ENCODE measurements at regions not wholly inside any gene's neighbourhood (a gene's known extent, or its start where the extent isn't known, plus 50 kb on each side); places are given as distances from the start of the nearest gene placed in this dataset.

- no peak for DNase-seq
These were observed 455.7 kb upstream of the TLE4 start for GRCh38 chr9:79116041-79116440.

GRCh38 chr9:79116709-79117108 is 455.1 kb upstream of the TLE4 start:
- no peak for DNase-seq

- no peak for DNase-seq
These were observed 451.2 kb upstream of the TLE4 start for GRCh38 chr9:79120533-79120932.

GRCh38 chr9:79120941-79121340 is 450.8 kb upstream of the TLE4 start:
- no peak for DNase-seq

- DNase-seq = no peak
These were observed 448.4 kb upstream of the TLE4 start for GRCh38 chr9:79123415-79123814.

- no peak for DNase-seq
These were observed 444.1 kb upstream of the TLE4 start for GRCh38 chr9:79127661-79128060.

- no peak for DNase-seq
These were observed 441.8 kb upstream of the TLE4 start for GRCh38 chr9:79129865-79130480.

GRCh38 chr9:79131246-79131774 is 440.5 kb upstream of the TLE4 start:
- DNase-seq = no peak

- DNase-seq = no peak
These were observed 439.9 kb upstream of the TLE4 start for GRCh38 chr9:79131824-79132377.

- no peak for DNase-seq
These were observed 437.1 kb upstream of the TLE4 start for GRCh38 chr9:79134654-79135053.

- DNase-seq = no peak
These were observed 435.9 kb upstream of the TLE4 start for GRCh38 chr9:79135681-79136415.

- no peak for DNase-seq
These were observed 431.0 kb upstream of the TLE4 start for GRCh38 chr9:79140751-79141150.

- no peak for DNase-seq
These were observed 428.6 kb upstream of the TLE4 start for GRCh38 chr9:79143211-79143610.

GRCh38 chr9:79145442-79145841 is 426.3 kb upstream of the TLE4 start:
- no peak for DNase-seq

- no peak for DNase-seq
These were observed 422.2 kb upstream of the TLE4 start for GRCh38 chr9:79149585-79149984.

GRCh38 chr9:79151791-79152190 is 420.0 kb upstream of the TLE4 start:
- no peak for DNase-seq

- no peak for DNase-seq
These were observed 419.5 kb upstream of the TLE4 start for GRCh38 chr9:79152306-79152705.

GRCh38 chr9:79154806-79155205 is 417.0 kb upstream of the TLE4 start:
- DNase-seq = no peak

GRCh38 chr9:79155308-79155707 is 416.5 kb upstream of the TLE4 start:
- no peak for DNase-seq

GRCh38 chr9:79163544-79163943 is 408.2 kb upstream of the TLE4 start:
- DNase-seq = no peak

GRCh38 chr9:79164406-79164805 is 407.4 kb upstream of the TLE4 start:
- DNase-seq = no peak

GRCh38 chr9:79165020-79165780 is 406.6 kb upstream of the TLE4 start:
- no peak for DNase-seq

GRCh38 chr9:79166005-79166404 is 405.8 kb upstream of the TLE4 start:
- DNase-seq = no peak

- DNase-seq = no peak
These were observed 401.1 kb upstream of the TLE4 start for GRCh38 chr9:79170643-79171042.

Measured in activated effector memory CD4-positive, alpha-beta T cell treated with anti-CD3 and anti-CD28 coated beads, Interleukin-2, amount 50 U/mL, for 16 hours (primary cell).